Peyer's patch (tissue), 4 donors: ENCODE measurements at regions not wholly inside any gene's neighbourhood (a gene's known extent, or its start where the extent isn't known, plus 50 kb on each side); places are given as distances from the start of the nearest gene placed in this dataset.

Experiments
- DNase-seq, 3 donors: peaks; one replicate each; pipeline ENCODE4 v3.0.0-alpha.2; 2017 to 2019
- H3K27ac ChIP-seq, 4 donors: fragments of 200-600 bp; sonication (generic); one replicate each; pipeline ENCODE4 v1.5.1; 2016 to 2019
- H3K27me3 ChIP-seq, 2 donors: fragments of 200-600 bp; sonication (generic); one replicate each; pipeline ENCODE4 v1.5.1; 2019
- H3K36me3 ChIP-seq, 3 donors: fragments of 200-600 bp; sonication (generic); one replicate each; pipeline ENCODE4 v1.5.1; 2016 to 2019
- H3K4me1 ChIP-seq, 4 donors: fragments of 200-600 bp; sonication (generic); one replicate each; pipeline ENCODE4 v1.5.1; 2016 to 2019
- H3K4me3 ChIP-seq, 4 donors: fragments of 200-600 bp; sonication (generic); 1 replicate in 3 of 4; 2 replicates in 1 of 4; pipeline ENCODE4 v1.5.1; 2016 to 2019; ENCODE audit warnings: mild to moderate bottlenecking in 1 of 4
- H3K9me3 ChIP-seq, 4 donors: fragments of 200-600 bp; sonication (generic); one replicate each; pipeline ENCODE4 v1.5.1; 2016 to 2019; ENCODE audit warnings: mild to moderate bottlenecking in 1 of 4
- CTCF ChIP-seq, 6 experiments: fragments of 450-650 bp in 4 of 6; fragments of 200-600 bp in 2 of 6; sonication (generic) in 1 of 6; IDR thresholded peaks; one replicate each; pipeline ENCODE4 v1.5.1; 2017 to 2019; ENCODE audit warnings: antibody characterized with exemption in 6 of 6, mild to moderate bottlenecking in 3 of 6, moderate library complexity in 1 of 6
- POLR2A ChIP-seq, 2 donors: fragments of 450-650 bp; IDR thresholded peaks; one replicate each; pipeline ENCODE4 v1.5.1; 2017; ENCODE audit warnings: antibody characterized with exemption in 2 of 2, mild to moderate bottlenecking in 2 of 2, moderate library complexity in 2 of 2

- TF ChIP-seq POLR2A (IDR thresholded peaks at IDR 0.05) (no peak), CTCF (IDR thresholded peaks at IDR 0.05) (no peak)
- no peak for DNase-seq
- no peaks in the 10 kb centered on the region for H3K9me3 ChIP-seq
- H3K36me3 ChIP-seq: no peaks in the 10 kb centered on the region
- no peaks in the 10 kb centered on the region for H3K27me3 ChIP-seq
- H3K27ac ChIP-seq: no peak overlapping the region
- H3K4me3 ChIP-seq: no peak overlapping the region
- no peaks in the 10 kb centered on the region for H3K4me1 ChIP-seq
Observed at GRCh38 chr2:235212501-235213158, 260.8 kb downstream of the SH3BP4 start.

GRCh38 chr2:235215248-235215647 is 263.4 kb downstream of the SH3BP4 start:
- no peak for TF ChIP-seq CTCF (IDR thresholded peaks at IDR 0.05)
- no peak for TF ChIP-seq POLR2A (IDR thresholded peaks at IDR 0.05)
- no peaks in the 10 kb centered on the region for H3K9me3 ChIP-seq
- H3K36me3 ChIP-seq: no peaks in the 10 kb centered on the region
- no peaks in the 10 kb centered on the region for H3K27me3 ChIP-seq
- no peak for DNase-seq
- H3K4me1 ChIP-seq: no peaks in the 10 kb centered on the region
- no peak overlapping the region for H3K27ac ChIP-seq
- no peak overlapping the region for H3K4me3 ChIP-seq

- Histone ChIP-seq H3K27me3 (no peaks in the 10 kb centered on the region), H3K4me1 (no peaks in the 10 kb centered on the region), H3K9me3 (no peaks in the 10 kb centered on the region), H3K27ac (no peak overlapping the region), H3K4me3 (no peak overlapping the region), H3K36me3 (no peaks in the 10 kb centered on the region)
- TF ChIP-seq CTCF (IDR thresholded peaks at IDR 0.05) (no peak), POLR2A (IDR thresholded peaks at IDR 0.05) (no peak)
- DNase-seq: no peak
Observed at GRCh38 chr2:235216901-235217300, 265.1 kb downstream of the SH3BP4 start.

- Histone ChIP-seq H3K4me1 (no peaks in the 10 kb centered on the region), H3K9me3 (no peaks in the 10 kb centered on the region), H3K27me3 (no peaks in the 10 kb centered on the region), H3K36me3 (no peaks in the 10 kb centered on the region), H3K27ac (no peak overlapping the region), H3K4me3 (no peak overlapping the region)
- no peak for DNase-seq
- TF ChIP-seq CTCF (IDR thresholded peaks at IDR 0.05) (no peak), POLR2A (IDR thresholded peaks at IDR 0.05) (no peak)
Observed at GRCh38 chr2:235217846-235218245, 266.0 kb downstream of the SH3BP4 start.

GRCh38 chr2:235218486-235218907 is 266.7 kb downstream of the SH3BP4 start:
- H3K27ac ChIP-seq: no peak overlapping the region
- H3K36me3 ChIP-seq: no peaks in the 10 kb centered on the region
- no peaks in the 10 kb centered on the region for H3K4me1 ChIP-seq
- H3K27me3 ChIP-seq: no peaks in the 10 kb centered on the region
- no peak overlapping the region for H3K4me3 ChIP-seq
- no peak for DNase-seq
- no peaks in the 10 kb centered on the region for H3K9me3 ChIP-seq
- TF ChIP-seq CTCF (IDR thresholded peaks at IDR 0.05): no peak
- TF ChIP-seq POLR2A (IDR thresholded peaks at IDR 0.05): no peak

GRCh38 chr2:235219048-235219447 is 267.2 kb downstream of the SH3BP4 start:
- no peaks in the 10 kb centered on the region for H3K36me3 ChIP-seq
- DNase-seq: peak in 1 of 3 donors; percentile 67
- H3K27me3 ChIP-seq: no peaks in the 10 kb centered on the region
- H3K4me1 ChIP-seq: no peaks in the 10 kb centered on the region
- no peak overlapping the region for H3K27ac ChIP-seq
- H3K9me3 ChIP-seq: no peaks in the 10 kb centered on the region
- H3K4me3 ChIP-seq: no peak overlapping the region
- TF ChIP-seq CTCF (IDR thresholded peaks at IDR 0.05): no peak
- no peak for TF ChIP-seq POLR2A (IDR thresholded peaks at IDR 0.05)
